Mesendoderm (in vitro differentiated cells): ENCODE measurements at regions not wholly inside any gene's neighbourhood (a gene's known extent, or its start where the extent isn't known, plus 50 kb on each side); places are given as distances from the start of the nearest gene placed in this dataset.
"Not testable (repeated sequence)": the region's sequence is repeated elsewhere in the genome, so short reads cannot be mapped to it uniquely, and the experiment has no call there.

Experiments
- DNase-seq: peaks from one replicate; pipeline ENCODE4 v3.0.0; 2013
- H2AK5ac ChIP-seq: 2 replicates; pipeline ENCODE4 v1.6.1; 2013; ENCODE audit warnings: low read length, inconsistent platforms
- H2BK120ac ChIP-seq: 2 replicates; pipeline ENCODE4 v1.6.1; 2013; ENCODE audit warnings: low read depth, mild to moderate bottlenecking, low read length, moderate library complexity, mixed read lengths
- H2BK15ac ChIP-seq: replicated peaks from 2 replicates; pipeline ENCODE4 v1.6.1; 2013; ENCODE audit warnings: low read depth, mild to moderate bottlenecking, moderate library complexity
- H2BK5ac ChIP-seq: 2 replicates; pipeline ENCODE4 v1.6.1; 2013; ENCODE audit warnings: low read length, inconsistent platforms
- H3K18ac ChIP-seq: 2 replicates; pipeline ENCODE4 v1.6.1; 2013; ENCODE audit warnings: mild to moderate bottlenecking, low read length, mixed read lengths
- H3K23ac ChIP-seq: one replicate; pipeline ENCODE4 v1.6.1; 2013; ENCODE audit warnings: low read length
- H3K27ac ChIP-seq: 2 replicates; pipeline ENCODE4 v1.5.1; 2013; ENCODE audit warnings: low read depth, mild to moderate bottlenecking, inconsistent platforms, low read length, moderate library complexity
- H3K27me3 ChIP-seq: 2 replicates; pipeline ENCODE4 v1.6.1; 2013; ENCODE audit warnings: low read length, control low read depth, mild to moderate bottlenecking, inconsistent platforms; ENCODE audit not compliant: insufficient read depth, poor library complexity
- H3K36me3 ChIP-seq: 2 replicates; pipeline ENCODE4 v1.6.1; 2013; ENCODE audit warnings: low read length, inconsistent platforms; ENCODE audit not compliant: control insufficient read depth, insufficient read depth
- H3K4ac ChIP-seq: one replicate; pipeline ENCODE4 v1.6.1; 2013; ENCODE audit warnings: low read depth, mild to moderate bottlenecking, low read length, moderate library complexity
- H3K4me1 ChIP-seq: 2 replicates; pipeline ENCODE4 v1.6.1; 2013; ENCODE audit warnings: low read depth, low read length, inconsistent platforms; ENCODE audit not compliant: control insufficient read depth
- H3K4me2 ChIP-seq: 2 replicates; pipeline ENCODE4 v1.6.1; 2013; ENCODE audit warnings: low read length
- H3K4me3 ChIP-seq: 2 replicates; pipeline ENCODE4 v1.5.1; 2013; ENCODE audit warnings: mild to moderate bottlenecking, low read length
- H3K56ac ChIP-seq: one replicate; pipeline ENCODE4 v1.6.1; 2013; ENCODE audit warnings: low read length
- H3K79me1 ChIP-seq: 2 replicates; pipeline ENCODE4 v1.6.1; 2013; ENCODE audit warnings: low read length, inconsistent platforms
- H3K79me2 ChIP-seq: 2 replicates; pipeline ENCODE4 v1.6.1; 2013; ENCODE audit warnings: mild to moderate bottlenecking, low read length; ENCODE audit not compliant: control insufficient read depth, insufficient read depth
- H3K9ac ChIP-seq: 2 replicates; pipeline ENCODE4 v1.6.1; 2013; ENCODE audit warnings: low read length, inconsistent platforms
- H4K5ac ChIP-seq: one replicate; pipeline ENCODE4 v1.6.1; 2013; ENCODE audit warnings: low read length
- H4K8ac ChIP-seq: one replicate; pipeline ENCODE4 v1.6.1; 2013; ENCODE audit warnings: low read depth, mild to moderate bottlenecking, control low read depth, low read length, moderate library complexity
- WGBS: extraction: QIAGEN DNeasy Blood & Tissue Kit; methylation state at CpG from one replicate; pipeline ENCODE4 v1.1.7; 2013; ENCODE audit warnings: low lambda C conversion rate, missing lambda C conversion rate; ENCODE audit not compliant: insufficient coverage; ENCODE audit errors: extremely low coverage; 5-methylcytosine and 5-hydroxymethylcytosine counted together

DNA sequence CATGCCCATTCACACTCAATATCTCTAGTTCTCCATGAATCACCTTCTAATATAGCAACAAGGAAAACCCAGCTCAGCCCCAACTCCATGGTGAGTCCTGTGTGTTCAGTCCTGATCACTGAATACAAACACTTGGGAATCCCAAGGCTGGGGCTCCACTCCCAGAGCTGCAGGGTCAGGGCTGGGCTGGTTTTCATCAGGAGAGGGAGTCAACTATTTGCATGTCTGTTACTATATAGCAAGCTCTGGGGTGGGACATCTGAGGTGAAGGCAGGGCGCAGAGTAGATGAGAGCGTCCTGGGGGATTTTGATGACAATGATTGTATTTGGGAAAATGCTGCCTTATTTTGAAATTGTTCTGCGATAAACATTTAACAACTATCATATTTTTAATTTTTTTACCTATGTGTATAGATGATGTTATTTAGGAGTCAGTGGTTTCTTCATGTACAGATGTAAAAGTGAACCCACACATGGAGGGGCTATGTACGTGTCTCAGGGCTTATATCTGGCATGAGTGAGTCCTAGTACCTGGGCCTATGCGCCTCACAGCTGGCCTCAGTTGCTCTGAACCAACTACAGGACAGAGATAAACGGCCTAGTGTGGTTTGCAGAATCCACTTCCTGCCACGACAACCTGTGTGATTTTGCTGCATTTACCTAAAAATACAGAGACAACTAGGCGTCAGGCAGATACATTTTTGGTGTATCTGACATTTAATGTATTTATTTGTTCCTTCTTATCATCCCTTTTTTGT, 603.7 kb downstream of the TMEM121 start:
- H2AK5ac ChIP-seq, H3K79me2 ChIP-seq, H3K4me1 ChIP-seq, DNase-seq, H3K18ac ChIP-seq, H3K4ac ChIP-seq, H3K23ac ChIP-seq, H2BK5ac ChIP-seq, H3K9ac ChIP-seq, H3K4me2 ChIP-seq, H4K5ac ChIP-seq, H3K36me3 ChIP-seq, H3K4me3 ChIP-seq, H3K79me1 ChIP-seq, H3K27ac ChIP-seq, H4K8ac ChIP-seq, H3K27me3 ChIP-seq, H2BK120ac ChIP-seq, H3K56ac ChIP-seq, H2BK15ac ChIP-seq: not testable (repeated sequence)
- WGBS: no CpG with 5 or more reads among the region's 8 CpGs

DNA sequence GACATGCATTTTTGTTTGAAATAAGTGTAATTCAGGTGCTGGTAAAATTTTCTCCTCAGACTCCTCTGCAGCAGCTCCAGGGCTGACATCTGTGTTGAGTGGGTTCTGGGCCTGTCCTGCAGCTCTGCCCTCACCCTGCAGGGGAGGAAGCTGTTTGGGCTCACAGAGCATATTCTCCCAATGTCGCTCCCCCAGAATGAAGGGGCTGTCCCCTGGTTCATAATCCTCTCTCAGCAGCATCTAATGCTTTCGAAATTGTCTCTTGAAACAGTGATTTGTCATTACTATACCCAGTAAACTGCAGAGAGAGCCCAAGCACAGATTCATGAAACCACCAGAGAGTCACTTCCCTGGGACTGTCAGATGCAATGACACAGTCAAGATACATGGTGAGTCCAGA, 606.7 kb downstream of the TMEM121 start:
- H3K27me3 ChIP-seq, H3K27ac ChIP-seq, H3K4me1 ChIP-seq, H3K4ac ChIP-seq, H2BK5ac ChIP-seq, H2BK120ac ChIP-seq, H3K18ac ChIP-seq, H3K36me3 ChIP-seq, H4K8ac ChIP-seq, H3K9ac ChIP-seq, H3K23ac ChIP-seq, H2BK15ac ChIP-seq, H3K79me1 ChIP-seq, H2AK5ac ChIP-seq, H3K56ac ChIP-seq, H3K4me3 ChIP-seq, H3K4me2 ChIP-seq, H3K79me2 ChIP-seq, H4K5ac ChIP-seq, DNase-seq: not testable (repeated sequence)
- no CpG with 5 or more reads among the region's 2 CpGs for WGBS

DNA sequence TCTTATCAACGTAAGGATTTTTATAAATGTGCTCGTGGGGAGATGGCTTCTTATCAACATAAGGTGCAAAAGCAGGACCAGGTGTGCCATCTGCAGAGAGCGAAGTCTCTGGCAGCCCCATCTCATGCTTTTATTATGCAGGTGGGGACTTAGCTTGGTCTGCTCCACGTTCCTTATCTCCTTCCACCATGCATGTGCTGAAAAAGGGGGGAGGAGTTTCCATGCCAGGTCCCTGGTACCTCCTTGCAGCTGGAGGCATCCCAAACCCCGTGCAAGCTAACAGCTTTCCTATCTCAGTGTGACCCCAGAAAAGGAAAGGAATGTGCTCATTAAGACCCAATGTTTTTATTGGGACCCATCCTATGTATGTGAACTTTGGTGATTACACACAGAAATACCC, 608.5 kb downstream of the TMEM121 start:
- Histone ChIP-seq H2BK5ac (no peak overlapping the region), H3K79me1 (no peaks in the 10 kb centered on the region), H2BK120ac (no peak overlapping the region), H4K5ac (no peak overlapping the region), H3K4ac (no peak overlapping the region), H3K18ac (no peak overlapping the region), H3K4me3 (no peak overlapping the region), H3K4me1 (no peaks in the 10 kb centered on the region), H3K9ac (no peak overlapping the region), H3K36me3 (no peaks in the 10 kb centered on the region), H3K79me2 (no peaks in the 10 kb centered on the region), H3K23ac (no peak overlapping the region), H3K27ac (no peak overlapping the region), H2BK15ac (no peak overlapping the region), H3K4me2 (no peak overlapping the region), H3K27me3 (no peaks in the 10 kb centered on the region), H4K8ac (no peak overlapping the region), H3K56ac (no peak overlapping the region), H2AK5ac (no peak overlapping the region)
- WGBS: no CpG with 5 or more reads among the region's 5 CpGs
- DNase-seq: no peak

DNA sequence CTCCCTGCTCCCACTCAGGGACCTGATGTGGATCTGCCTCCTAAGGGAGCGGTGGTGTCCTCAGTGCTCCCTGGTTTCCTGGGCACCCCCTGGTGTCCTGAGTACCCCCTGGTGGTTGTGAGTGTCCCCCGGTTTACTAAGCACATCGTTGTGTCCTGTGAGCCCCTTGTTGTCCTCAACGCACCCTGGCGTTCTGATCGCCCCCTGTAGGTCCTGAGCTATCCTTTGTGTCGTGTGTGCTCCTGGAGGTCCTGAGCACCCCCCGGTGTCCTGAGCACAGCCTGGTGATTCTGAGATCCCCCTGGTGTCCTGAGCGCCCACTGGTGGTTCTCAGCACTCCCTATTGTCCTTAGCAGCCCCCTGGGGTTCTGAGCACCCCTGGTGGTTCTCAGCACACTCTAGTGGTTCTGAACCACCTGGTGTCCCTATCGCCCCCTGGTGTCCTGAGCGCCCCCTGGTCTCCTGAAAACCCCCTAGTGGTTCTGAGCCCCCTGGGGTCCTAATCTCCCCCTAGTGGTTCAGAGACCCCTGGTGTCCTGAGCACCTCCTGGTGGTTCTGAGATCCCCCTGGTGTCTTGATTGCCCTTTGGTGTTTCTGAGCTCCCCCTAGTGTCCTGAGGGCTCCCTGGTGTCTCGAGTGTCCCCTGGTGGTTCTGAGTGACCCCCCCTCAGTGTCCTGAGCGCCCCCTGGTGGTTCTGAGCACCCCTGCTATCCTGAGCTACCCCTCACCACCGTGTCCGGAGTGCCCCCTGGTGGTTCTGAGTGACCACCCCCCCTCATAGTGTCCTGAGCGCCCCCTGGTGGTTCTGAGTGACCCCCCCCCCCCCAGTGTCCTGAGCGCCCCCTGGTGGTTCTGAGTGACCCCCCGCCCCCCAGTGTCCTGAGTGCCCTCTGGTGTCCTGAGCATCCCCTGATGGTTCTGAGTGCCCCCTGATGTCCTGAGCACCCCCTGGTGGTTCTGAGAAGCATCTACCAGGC, 615.1 kb downstream of the TMEM121 start:
- H4K5ac ChIP-seq: no peak overlapping the region

DNA sequence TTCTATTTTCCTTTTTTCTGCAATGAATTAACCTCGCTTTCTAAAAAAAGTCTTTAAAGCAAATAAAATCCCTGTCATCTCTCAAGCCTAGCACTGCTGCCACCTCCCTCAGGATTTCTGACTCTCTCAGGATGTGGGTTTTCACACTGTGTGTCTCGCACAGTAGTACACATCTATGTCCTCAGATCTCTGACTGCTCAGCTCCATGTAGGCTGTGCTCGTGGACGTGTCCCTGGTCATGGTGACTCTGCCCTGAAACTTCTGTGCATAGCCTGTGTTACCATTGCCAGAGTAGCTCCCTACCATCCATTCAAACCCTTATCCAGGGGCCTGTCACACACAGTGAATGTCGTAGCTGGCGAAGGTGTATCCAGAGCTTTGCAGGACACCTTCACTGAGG, 619.3 kb downstream of the TMEM121 start:
- DNase-seq, H3K36me3 ChIP-seq, H4K8ac ChIP-seq, H3K27ac ChIP-seq, H2BK5ac ChIP-seq, H2BK120ac ChIP-seq, H3K4me2 ChIP-seq, H3K56ac ChIP-seq, H3K27me3 ChIP-seq, H2AK5ac ChIP-seq, H3K9ac ChIP-seq, H3K4ac ChIP-seq, H4K5ac ChIP-seq, H3K79me1 ChIP-seq, H2BK15ac ChIP-seq, H3K23ac ChIP-seq, H3K79me2 ChIP-seq, H3K18ac ChIP-seq, H3K4me3 ChIP-seq, H3K4me1 ChIP-seq: not testable (repeated sequence)
- no CpG with 5 or more reads among the region's 6 CpGs for WGBS

More for the DNA sequence above, 615.1 kb downstream of the TMEM121 start:
- no peak overlapping the region for H3K4me2 ChIP-seq
- H3K4ac ChIP-seq: no peak overlapping the region
- H3K79me1 ChIP-seq: no peaks in the 10 kb centered on the region
- H3K36me3 ChIP-seq: no peaks in the 10 kb centered on the region
- H3K27me3 ChIP-seq: no peaks in the 10 kb centered on the region
- H3K9ac ChIP-seq: no peak overlapping the region
- H2BK15ac ChIP-seq: no peak overlapping the region
- no peak overlapping the region for H2AK5ac ChIP-seq
- H2BK5ac ChIP-seq: no peak overlapping the region
- no peak overlapping the region for H3K27ac ChIP-seq
- no peak overlapping the region for H3K18ac ChIP-seq
- H3K23ac ChIP-seq: no peak overlapping the region
- no peaks in the 10 kb centered on the region for H3K4me1 ChIP-seq
- no peak overlapping the region for H4K8ac ChIP-seq
- no peak overlapping the region for H2BK120ac ChIP-seq
- no peak for DNase-seq
- no CpG with 5 or more reads among the region's 18 CpGs for WGBS
- no peaks in the 10 kb centered on the region for H3K79me2 ChIP-seq
- no peak overlapping the region for H3K56ac ChIP-seq
- no peak overlapping the region for H3K4me3 ChIP-seq
